ENCODE measurements at regions not wholly inside any gene's neighbourhood (a gene's known extent, or its start where the extent isn't known, plus 50 kb on each side); places are given as distances from the start of the nearest gene placed in this dataset.

DNA sequence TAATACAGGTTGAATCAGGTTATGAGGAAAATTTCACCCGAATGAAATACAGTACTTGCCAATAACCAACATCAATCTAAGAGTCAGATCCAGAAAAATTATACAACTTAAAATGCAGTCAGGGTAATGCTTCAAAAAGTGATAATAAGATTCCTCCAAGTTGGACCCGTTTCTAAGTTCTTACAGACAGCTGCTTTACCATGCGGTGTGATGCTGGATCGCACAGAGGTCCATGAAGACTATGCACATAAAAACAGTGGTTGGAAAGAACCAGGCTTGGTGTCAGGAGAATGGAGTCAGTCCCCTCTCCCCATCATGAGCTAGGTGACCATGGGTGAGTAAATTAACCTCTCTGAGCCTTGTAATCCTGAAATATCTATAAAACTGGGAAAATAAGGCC is 261.3 kb downstream of the QDPR start:
- dilution Hi-C loops (cut with MboI; ENCODE audit: extremely low pct_ligation_motif_present, low sequenced_read_pairs), result no loop called here
- no peaks in the 10 kb centered on the region for H3K9me3 ChIP-seq (ENCODE audit: control insufficient read depth, low read depth, low read length)
- H3K27me3 ChIP-seq (ENCODE audit: control insufficient read depth, extremely low read depth, insufficient read depth, low read length), result no peaks in the 10 kb centered on the region
- TF ChIP-seq, protein P1, sequence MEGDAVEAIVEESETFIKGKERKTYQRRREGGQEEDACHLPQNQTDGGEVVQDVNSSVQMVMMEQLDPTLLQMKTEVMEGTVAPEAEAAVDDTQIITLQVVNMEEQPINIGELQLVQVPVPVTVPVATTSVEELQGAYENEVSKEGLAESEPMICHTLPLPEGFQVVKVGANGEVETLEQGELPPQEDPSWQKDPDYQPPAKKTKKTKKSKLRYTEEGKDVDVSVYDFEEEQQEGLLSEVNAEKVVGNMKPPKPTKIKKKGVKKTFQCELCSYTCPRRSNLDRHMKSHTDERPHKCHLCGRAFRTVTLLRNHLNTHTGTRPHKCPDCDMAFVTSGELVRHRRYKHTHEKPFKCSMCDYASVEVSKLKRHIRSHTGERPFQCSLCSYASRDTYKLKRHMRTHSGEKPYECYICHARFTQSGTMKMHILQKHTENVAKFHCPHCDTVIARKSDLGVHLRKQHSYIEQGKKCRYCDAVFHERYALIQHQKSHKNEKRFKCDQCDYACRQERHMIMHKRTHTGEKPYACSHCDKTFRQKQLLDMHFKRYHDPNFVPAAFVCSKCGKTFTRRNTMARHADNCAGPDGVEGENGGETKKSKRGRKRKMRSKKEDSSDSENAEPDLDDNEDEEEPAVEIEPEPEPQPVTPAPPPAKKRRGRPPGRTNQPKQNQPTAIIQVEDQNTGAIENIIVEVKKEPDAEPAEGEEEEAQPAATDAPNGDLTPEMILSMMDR (optimal IDR thresholded peaks at IDR 0.05 in 1 of 3, IDR thresholded peaks at IDR 0.05 in 1 of 3, conservative IDR thresholded peaks at IDR 0.05 in 1 of 3; ENCODE audit: extremely low read depth in 1 of 3, insufficient read depth in 2 of 3, low read length in 3 of 3), result no peak
- TF ChIP-seq EZH2 (IDR thresholded peaks at IDR 0.05; ENCODE audit: low read length), result no peak
- H3K4me1 ChIP-seq (ENCODE audit: control insufficient read depth, extremely low read depth, insufficient read depth, low read length), result no peaks in the 10 kb centered on the region
- no peak overlapping the region for H2AFZ ChIP-seq (ENCODE audit: control insufficient read depth, low read length)
- no peak overlapping the region for H3K27ac ChIP-seq (ENCODE audit: control insufficient read depth, insufficient read depth, low read length)
- H3K79me2 ChIP-seq (ENCODE audit: control insufficient read depth, insufficient read depth, low read length), result no peaks in the 10 kb centered on the region
- no peak overlapping the region for H3K9ac ChIP-seq (ENCODE audit: control insufficient read depth, extremely low read depth, insufficient read depth, low read length)
- no peaks in the 10 kb centered on the region for H4K20me1 ChIP-seq (ENCODE audit: control insufficient read depth, extremely low read depth, insufficient read depth, low read length)
- H3K4me3 ChIP-seq (ENCODE audit: control insufficient read depth in 2 of 3, extremely low read depth in 1 of 3, insufficient read depth in 2 of 3, low read depth in 1 of 3, low read length in 3 of 3), result no peak overlapping the region
- no peak overlapping the region for H3K4me2 ChIP-seq (ENCODE audit: control insufficient read depth, extremely low read depth, insufficient read depth, low read depth, low read length)
- H3K36me3 ChIP-seq (ENCODE audit: control insufficient read depth in 2 of 2, extremely low read depth in 1 of 2, insufficient read depth in 2 of 2, low read length in 2 of 2), result no peaks in the 10 kb centered on the region
- FAIRE-seq, result no peak
- DNase-seq (ENCODE audit: low read depth, low spot score), result no peak
- no peaks in the 10 kb centered on the region for H3K9me1 ChIP-seq (ENCODE audit: control insufficient read depth, extremely low read depth, insufficient read depth, low read length)

DNA sequence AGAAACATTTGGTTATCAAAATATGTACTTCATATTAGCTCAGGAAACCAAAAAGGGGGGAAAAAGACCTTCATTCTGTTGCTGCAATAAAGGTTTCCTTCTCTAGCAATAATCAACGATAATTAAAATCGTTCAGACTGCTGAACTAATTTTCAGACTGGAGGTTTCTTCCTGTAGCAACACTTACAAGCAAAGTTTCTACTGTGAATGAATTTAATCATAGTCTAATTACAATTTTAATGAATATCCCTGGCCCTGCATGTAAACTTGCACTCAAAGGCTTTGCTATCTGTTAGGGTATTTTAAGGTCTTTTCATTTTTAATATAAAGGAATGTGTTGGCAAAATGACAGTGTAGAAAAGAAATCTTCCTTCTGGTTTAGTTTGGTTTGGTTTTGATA is 265.2 kb downstream of the QDPR start:
- TF ChIP-seq, protein P1 (optimal IDR thresholded peaks at IDR 0.05 in 1 of 3, IDR thresholded peaks at IDR 0.05 in 1 of 3, conservative IDR thresholded peaks at IDR 0.05 in 1 of 3; ENCODE audit: extremely low read depth in 1 of 3, insufficient read depth in 2 of 3, low read length in 3 of 3), result no peak
- TF ChIP-seq EZH2 (IDR thresholded peaks at IDR 0.05; ENCODE audit: low read length), result no peak
- H3K4me2 ChIP-seq (ENCODE audit: control insufficient read depth, extremely low read depth, insufficient read depth, low read depth, low read length), result no peak overlapping the region
- H3K9me3 ChIP-seq (ENCODE audit: control insufficient read depth, low read depth, low read length), result no peaks in the 10 kb centered on the region
- no peak overlapping the region for H3K27ac ChIP-seq (ENCODE audit: control insufficient read depth, insufficient read depth, low read length)
- no peaks in the 10 kb centered on the region for H3K79me2 ChIP-seq (ENCODE audit: control insufficient read depth, insufficient read depth, low read length)
- H3K36me3 ChIP-seq (ENCODE audit: control insufficient read depth in 2 of 2, extremely low read depth in 1 of 2, insufficient read depth in 2 of 2, low read length in 2 of 2), result no peaks in the 10 kb centered on the region
- no peak overlapping the region for H3K4me3 ChIP-seq (ENCODE audit: control insufficient read depth in 2 of 3, extremely low read depth in 1 of 3, insufficient read depth in 2 of 3, low read depth in 1 of 3, low read length in 3 of 3)
- no peak overlapping the region for H2AFZ ChIP-seq (ENCODE audit: control insufficient read depth, low read length)
- FAIRE-seq (no peak), DNase-seq (ENCODE audit: low read depth, low spot score) (no peak)
- no peaks in the 10 kb centered on the region for H3K27me3 ChIP-seq (ENCODE audit: control insufficient read depth, extremely low read depth, insufficient read depth, low read length)
- no peak overlapping the region for H3K9ac ChIP-seq (ENCODE audit: control insufficient read depth, extremely low read depth, insufficient read depth, low read length)
- dilution Hi-C loops (cut with MboI; ENCODE audit: extremely low pct_ligation_motif_present, low sequenced_read_pairs), result no loop called here
- H3K4me1 ChIP-seq (ENCODE audit: control insufficient read depth, extremely low read depth, insufficient read depth, low read length), result no peaks in the 10 kb centered on the region
- H3K9me1 ChIP-seq (ENCODE audit: control insufficient read depth, extremely low read depth, insufficient read depth, low read length), result no peaks in the 10 kb centered on the region
- H4K20me1 ChIP-seq (ENCODE audit: control insufficient read depth, extremely low read depth, insufficient read depth, low read length), result no peaks in the 10 kb centered on the region

Measured in keratinocyte (primary cell).